ENCODE measurements at regions not wholly inside any gene's neighbourhood (a gene's known extent, or its start where the extent isn't known, plus 50 kb on each side); places are given as distances from the start of the nearest gene placed in this dataset.
A peak's percentile ranks its signal among the peaks of the same experiment; 100 is the strongest.

DNA sequence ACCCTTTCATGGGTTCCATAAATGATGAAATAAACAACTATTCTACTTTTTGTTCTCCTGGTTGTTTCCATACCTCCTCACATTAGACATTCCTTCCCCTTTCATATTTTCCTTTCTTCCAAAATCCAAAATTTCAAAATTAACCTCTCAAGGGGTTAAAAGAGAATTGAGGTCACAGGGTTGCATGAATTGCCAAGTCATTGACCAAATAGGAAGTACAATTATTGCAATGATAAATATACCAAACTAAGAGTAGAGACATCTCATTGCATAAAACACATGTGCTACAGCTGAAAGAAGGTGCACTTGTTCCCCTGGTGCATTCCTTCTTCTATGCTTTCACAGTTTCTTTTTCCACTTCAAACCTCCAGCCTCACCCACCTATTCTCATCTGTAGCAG is 136.1 kb downstream of the KCTD12 start:
- no peak for DNase-seq (ENCODE audit: low read depth, low spot score)

DNA sequence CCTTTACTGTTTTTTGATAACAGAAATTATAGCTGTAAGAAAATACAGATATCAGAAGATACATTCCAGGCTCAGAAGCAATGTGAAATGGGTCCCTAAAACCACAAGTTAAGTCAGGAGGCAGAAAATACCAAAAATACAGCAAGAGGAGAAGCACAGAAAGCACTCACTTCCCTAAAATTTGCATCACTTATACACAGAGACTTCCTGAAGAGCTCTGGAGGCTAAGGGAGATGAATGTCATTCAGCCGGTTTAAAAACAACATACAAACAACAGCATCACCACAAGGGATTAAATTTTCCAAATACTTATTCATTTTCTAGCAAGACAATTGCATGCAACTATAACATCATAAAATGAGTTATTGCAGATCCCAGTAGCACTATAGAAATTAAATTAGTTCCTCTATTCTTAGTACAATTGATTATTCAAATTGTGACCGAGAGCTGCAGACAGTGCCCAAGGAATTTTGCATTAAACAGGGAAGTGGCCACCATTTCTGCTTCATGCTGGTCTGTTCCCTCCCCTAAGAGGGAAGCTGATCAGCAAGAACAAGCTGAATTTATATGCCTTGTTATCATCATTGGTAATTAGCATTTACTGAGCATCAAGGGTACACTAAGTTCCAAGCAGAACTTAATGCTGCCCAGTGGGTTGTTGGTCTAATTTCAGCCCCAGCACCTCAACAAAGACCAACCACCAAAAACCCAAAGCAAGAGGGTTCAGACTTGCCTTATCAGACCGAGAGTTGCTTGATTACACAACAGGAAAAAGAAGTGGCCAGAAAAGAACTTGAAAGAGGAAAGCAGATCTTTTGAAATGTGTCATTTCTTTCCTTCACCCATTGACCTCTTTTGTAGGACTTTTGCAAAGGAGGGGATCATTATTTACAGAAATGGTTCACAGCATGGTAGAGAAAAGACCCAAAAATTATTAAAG is 140.7 kb downstream of the KCTD12 start:
- DNase-seq (ENCODE audit: low read depth, low spot score), result no peak

GRCh38 chr13:76741624-76742023 is 144.6 kb downstream of the KCTD12 start:
- no peak for DNase-seq (ENCODE audit: low read depth, low spot score)

DNA sequence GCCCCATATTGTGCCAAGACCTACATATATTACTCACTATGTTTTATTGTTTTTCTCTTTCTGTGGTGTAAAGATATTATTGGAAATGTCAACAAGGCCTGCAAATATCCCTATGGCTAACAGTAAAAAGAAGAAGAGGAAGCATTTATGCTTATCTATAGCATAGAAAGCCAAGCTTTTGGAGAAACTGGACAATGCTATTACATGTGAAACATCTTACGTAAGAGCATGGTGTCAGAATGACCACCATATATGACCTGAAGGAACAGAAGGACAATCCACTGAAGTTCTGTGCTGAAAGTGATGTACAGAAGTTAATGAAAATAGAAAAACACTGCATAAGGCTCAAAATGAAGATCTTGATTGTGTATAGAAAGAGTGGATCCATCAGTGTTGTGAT is 145.2 kb downstream of the KCTD12 start:
- DNase-seq (ENCODE audit: low read depth, low spot score), result no peak

DNA sequence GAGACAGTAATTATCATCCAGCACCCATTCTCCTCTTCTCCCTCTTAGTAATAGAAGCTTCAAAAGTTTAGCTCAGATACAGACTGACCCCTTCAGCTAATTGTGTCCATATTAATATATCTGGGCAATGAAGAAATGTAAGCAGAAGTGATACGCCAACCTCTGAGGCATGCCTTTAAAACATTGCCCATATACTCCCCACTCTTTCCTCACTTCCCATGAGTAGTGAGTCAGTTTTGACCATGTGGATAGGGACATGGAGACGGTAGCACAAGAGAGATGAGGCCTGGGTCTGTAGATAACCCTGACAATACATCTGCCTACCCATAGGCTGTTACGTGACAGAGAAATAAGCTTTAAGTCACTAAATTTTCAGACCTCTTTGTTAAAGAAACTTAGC is 147.6 kb downstream of the KCTD12 start:
- no peak for DNase-seq (ENCODE audit: low read depth, low spot score)

DNA sequence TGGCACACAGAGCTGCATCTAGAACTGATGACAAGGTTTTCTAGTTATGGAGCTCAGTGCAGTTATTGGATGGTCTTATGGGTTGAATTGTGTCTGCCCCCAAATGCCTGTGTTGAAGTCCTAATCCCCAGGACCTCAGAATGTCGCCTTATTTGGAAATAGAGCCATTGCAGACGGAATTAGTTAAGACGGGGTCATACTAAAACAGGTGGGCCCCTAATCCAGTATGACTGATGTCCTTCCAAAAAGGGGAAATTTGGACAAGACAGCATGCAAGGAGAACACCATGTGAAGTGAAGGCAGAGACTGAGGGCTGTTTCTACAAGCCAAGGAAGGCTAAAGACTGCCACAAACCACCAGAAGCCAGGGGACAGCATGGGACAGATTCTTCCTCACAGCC is 148.7 kb downstream of the KCTD12 start:
- no peak for DNase-seq (ENCODE audit: low read depth, low spot score)

DNA sequence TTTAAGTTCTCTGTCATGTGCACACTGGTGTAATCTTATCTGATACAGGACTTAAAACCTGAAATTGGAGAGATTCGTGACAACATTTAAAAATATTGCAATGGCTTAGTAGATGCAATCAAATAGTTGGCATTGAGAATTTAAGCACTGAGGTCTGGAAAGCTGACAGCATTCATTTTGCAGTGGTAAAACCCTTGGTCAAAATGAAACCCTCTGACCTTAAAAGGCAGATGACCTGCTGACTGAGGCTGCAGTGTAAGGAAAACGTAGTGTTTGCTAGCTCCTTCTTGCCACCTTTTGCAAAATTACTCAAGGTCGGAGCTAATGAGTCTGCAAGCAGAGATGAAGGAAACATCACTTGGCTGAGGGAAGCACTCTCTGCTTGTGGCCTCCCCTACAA is 150.6 kb downstream of the KCTD12 start:
- DNase-seq (ENCODE audit: low read depth, low spot score), result no peak

GRCh38 chr13:76733671-76734070 is 152.5 kb downstream of the KCTD12 start:
- DNase-seq (ENCODE audit: low read depth, low spot score), result no peak

DNA sequence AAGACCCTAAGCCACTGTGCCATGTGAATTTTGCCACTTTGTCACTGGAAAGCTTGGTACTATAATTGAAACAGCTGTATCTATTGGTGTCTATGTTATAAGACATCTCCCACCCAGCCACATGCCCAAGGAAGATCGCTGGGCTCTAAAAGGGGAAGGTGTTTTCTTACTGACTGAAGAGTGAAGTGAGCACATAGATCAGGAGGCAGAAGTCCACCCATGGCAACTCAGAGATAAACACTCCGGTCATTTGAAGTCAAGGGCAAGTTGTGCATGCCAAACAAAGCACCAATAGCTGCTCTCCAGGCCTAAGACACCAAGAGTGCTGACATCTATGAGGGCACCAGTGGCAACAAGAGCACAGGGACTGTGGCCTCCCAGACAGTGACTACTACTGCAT is 153.8 kb downstream of the KCTD12 start:
- DNase-seq (ENCODE audit: low read depth, low spot score), result no peak

DNA sequence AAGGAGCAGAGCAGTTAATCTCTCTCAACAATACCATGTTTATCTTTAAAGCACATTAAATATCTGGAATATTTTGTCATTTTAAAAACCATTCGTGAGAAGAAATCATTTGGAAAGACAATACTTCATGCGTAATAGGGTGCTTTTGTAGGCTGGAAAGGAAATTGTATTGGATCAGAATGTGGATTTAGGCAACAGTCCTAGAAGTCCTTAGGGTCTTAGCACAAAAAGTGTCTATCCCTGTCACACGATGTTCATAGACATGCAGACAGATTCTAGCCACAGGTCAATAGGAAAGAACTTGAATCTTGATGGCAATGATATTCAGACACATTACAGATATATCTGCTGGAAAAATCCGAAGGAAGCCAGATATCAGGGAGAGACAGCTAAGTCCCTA is 156.0 kb downstream of the KCTD12 start:
- no peak for DNase-seq (ENCODE audit: low read depth, low spot score)

DNA sequence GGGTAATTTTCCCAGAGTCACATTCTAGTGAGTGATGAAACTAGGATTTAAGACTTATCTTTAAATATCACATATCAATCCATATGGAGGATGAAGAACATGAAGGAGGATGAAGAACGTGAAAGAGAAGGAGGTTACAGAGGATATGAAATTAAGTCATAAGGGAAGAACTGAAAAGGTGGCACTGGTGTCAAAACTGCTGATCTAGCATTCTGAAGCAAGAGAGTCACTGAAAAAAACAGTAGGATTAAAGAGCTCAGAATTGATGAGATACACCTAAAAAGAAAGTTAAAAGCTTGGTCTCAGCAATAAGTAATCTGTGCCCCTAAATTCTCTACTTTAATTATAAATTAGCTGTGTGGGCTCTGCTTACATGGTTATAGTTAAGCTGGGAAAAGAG is 156.5 kb downstream of the KCTD12 start:
- DNase-seq (ENCODE audit: low read depth, low spot score), result no peak

DNA sequence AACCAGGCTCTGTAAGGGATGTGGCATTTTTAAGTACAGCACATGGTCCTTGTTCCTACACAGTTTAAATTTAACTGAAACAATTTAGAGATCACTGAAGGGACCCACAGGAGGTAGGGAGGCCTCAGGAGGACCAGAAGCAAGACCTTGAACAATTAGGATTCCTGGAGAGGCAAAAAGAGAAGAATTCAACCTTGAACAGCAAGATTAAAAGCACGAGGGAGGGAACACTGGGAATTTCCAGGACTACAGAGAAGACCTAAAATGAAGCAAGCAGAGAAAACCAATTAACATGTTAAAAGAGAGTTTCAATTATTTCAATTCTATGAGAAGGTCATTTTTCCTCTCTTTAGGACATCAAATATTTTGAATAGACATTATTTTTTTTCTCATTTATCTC is 160.3 kb downstream of the KCTD12 start:
- DNase-seq (ENCODE audit: low read depth, low spot score), result no peak

DNA sequence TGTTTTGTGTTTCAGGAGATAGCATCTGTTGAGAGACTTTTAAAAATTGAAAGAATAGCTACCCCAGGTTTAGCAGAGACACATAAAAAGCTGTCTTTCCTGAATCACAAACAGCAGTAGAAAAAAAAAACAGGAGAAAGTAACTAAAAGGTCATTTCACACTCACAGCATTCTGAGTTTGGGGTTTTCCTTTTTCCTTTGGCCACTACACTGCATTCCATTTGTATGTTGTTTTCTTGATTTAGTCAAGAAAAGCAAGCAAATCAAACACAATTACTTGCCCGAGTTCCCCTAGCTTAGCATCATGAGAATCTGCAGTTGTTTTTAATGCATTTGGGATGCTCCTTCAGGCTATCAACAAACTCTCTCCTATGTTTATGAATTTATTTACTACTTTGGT is 161.0 kb downstream of the KCTD12 start:
- no peak for DNase-seq (ENCODE audit: low read depth, low spot score)

GRCh38 chr13:76724421-76724820 is 161.8 kb downstream of the KCTD12 start:
- DNase-seq (ENCODE audit: low read depth, low spot score), result no peak

DNA sequence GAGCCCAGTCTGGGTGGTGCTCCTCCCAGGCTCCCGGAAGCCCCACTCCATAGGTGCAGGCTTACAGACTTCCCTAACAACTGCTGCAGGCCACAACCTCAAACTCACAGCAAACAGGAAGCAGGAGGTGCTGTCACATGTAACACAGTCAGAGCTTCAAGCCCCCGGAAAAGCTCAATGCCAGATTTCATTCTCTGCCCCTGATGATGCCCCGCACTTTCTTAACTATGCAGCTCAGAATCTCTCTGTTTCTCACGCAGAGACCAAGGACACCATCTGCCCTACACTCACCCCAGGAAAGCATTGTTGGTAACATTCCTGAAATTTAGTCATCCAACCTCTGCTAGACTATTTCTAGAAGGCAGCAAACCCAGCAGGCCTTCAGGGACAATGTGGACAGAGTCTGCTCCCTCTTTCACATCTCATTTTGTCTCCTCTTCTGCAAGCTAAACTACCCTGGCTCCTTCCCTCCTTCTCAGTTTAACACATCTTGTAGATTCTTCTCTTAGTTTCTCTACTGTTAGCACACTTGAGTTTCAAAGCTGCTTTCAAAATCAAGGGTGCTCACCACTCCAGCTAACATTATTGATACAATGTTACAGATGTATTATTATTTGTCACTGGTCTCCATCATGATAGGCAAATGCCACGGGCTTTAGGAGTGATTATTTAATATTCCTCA is 162.5 kb downstream of the KCTD12 start:
- DNase-seq (ENCODE audit: low read depth, low spot score), result peak; percentile 15

- DNase-seq (ENCODE audit: low read depth, low spot score), result no peak
These were observed 163.4 kb downstream of the KCTD12 start for GRCh38 chr13:76722782-76723181.

DNA sequence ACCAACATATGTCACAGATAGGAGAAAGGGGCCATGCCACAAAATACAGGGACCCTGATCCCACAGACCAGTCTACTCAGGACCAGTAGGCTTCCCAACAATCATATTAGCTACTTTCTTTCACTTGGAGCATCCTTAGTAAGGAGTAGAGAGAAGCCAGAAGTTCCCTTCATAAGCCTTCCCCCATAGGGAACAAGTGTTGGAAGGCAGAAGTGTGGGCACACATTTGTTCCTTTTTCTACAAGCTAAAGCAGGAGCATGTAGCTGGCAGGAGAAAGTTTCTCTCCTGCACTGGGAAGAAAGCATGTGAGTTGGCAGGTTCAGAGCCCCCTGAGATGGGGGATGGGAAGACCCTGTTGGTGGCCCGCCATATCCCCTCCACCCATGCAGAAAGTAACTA is 165.4 kb downstream of the KCTD12 start:
- DNase-seq (ENCODE audit: low read depth, low spot score), result no peak

DNA sequence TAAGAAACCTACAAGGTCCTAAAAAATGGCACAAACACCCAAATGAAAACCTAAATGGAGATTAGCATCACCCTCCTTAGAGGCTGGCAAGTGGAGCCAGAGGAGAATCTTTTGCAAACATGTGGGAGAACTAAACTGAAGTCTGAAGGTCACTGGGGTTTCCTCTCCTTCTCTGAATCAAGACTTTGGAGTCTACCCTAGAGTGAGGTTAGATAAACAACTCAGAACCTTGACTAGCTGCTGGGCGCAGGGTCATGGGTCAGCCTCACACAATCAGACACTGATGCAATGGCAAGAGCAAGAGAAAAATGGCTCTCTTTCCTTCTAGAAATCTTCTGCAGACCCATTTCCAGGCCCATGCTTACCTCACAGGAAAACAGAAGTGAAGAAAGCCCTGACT is 165.8 kb downstream of the KCTD12 start:
- no peak for DNase-seq (ENCODE audit: low read depth, low spot score)

DNA sequence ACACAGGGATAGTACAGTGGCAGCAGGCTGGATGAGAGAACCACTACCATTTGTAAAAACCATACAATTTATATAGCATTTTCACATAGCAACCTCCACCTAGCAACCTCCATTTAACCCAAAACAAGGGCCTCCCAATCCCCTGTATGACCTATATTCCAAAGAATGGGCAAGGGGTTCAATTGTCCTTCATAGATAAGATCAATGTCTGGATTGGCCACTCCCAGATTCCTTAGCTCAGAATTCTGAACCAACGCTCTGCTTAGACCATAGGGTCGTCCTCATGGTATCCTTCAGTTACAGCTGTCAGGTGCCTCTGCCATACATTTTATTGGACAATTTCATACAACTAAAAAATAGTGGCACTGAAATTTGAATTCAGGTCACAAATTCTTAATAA is 166.2 kb downstream of the KCTD12 start:
- no peak for DNase-seq (ENCODE audit: low read depth, low spot score)

- no peak for DNase-seq (ENCODE audit: low read depth, low spot score)
These were observed 169.1 kb downstream of the KCTD12 start for GRCh38 chr13:76717092-76717491.

DNA sequence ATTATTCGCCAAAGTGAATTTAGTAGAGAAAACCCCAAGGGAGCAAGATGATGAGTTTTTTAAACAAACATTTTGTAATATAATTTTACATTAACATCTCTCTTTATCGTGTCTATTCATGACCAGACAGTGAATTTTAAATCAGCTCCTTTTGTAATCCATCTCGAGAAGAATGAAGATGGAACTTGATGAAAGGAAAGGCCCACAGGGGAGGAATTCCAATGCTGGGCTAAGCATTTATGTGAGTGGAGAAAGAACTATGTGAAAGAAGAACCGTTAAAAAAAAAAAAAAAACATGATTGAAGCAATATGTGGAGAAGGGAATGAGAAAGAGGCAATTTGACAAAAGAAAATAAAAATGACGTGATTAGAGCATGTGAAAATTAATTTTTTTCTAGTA is 170.6 kb downstream of the KCTD12 start:
- no peak for DNase-seq (ENCODE audit: low read depth, low spot score)

DNA sequence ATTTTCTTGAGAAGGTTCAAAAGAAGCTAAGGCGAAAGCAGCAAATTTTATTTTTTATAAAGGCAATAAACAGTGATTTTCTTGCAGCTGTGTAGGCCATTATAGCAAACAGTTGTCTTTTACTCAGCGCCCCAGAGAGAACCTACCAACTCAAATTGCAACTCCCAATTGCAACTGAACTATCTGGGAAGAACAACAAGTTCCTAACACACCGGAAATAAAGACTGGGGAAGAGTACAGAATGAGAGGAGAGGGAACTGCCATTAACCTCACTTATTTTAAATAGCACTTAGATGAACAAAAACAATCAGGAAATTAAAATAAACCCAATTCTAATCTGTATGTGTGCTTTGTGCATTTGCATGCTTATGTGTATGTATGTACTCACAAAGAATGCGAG is 171.1 kb downstream of the KCTD12 start:
- no peak for DNase-seq (ENCODE audit: low read depth, low spot score)

DNA sequence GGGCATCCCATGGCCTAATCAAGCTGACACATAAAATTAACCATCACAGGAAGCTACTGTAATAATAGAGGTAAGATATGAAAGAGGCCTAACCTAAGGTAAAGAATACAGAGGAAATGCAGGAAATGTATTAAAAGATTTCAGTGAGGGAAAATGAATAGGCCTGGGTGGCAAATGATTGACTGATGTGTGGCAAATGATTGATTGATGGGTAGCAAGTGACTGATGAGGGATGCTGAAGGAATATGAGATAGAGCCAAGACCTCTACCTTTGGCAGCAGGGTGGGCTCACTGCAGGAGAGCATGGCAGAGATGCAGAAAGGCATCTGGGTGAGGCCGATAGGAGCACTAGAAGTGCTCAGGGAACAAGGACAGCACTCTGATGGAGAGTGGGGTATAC is 172.9 kb downstream of the KCTD12 start:
- no peak for DNase-seq (ENCODE audit: low read depth, low spot score)

All from brain pericyte (primary cell).